DMS153 (cell line): ENCODE measurements at regions not wholly inside any gene's neighbourhood (a gene's known extent, or its start where the extent isn't known, plus 50 kb on each side); places are given as distances from the start of the nearest gene placed in this dataset.

Experiments used
- DNase-seq: peaks from one replicate; lab custom pipeline; 2025; lab: John Stamatoyannopoulos, UW

- no peak for DNase-seq
Observed at GRCh38 chr1:102071451-102071850, 74.7 kb upstream of the OLFM3 start.

DNA sequence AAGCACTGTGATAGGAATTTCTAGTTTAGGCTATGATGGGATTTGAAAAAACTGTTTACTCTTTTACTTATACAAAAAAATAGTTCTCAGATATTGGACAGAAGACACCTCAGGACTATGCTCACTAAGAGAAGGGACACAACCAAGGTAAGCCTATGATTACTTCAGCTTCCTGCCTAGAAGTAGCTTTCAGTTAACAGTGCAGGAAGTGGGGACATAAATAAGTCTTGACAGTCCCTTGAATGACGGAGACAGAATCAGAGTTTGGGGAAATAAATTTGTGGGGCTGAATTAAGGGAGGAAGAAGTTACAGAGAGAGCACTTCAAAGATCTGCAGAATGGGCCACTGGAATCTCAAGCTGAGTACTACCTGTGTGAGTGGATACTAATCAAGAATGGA is 53.8 kb upstream of the OLFM3 start:
- DNase-seq: no peak

- no peak for DNase-seq
Observed at GRCh38 chr1:102047724-102048123, 51.0 kb upstream of the OLFM3 start.
